ENCODE measurements at regions not wholly inside any gene's neighbourhood (a gene's known extent, or its start where the extent isn't known, plus 50 kb on each side); places are given as distances from the start of the nearest gene placed in this dataset.

DNA sequence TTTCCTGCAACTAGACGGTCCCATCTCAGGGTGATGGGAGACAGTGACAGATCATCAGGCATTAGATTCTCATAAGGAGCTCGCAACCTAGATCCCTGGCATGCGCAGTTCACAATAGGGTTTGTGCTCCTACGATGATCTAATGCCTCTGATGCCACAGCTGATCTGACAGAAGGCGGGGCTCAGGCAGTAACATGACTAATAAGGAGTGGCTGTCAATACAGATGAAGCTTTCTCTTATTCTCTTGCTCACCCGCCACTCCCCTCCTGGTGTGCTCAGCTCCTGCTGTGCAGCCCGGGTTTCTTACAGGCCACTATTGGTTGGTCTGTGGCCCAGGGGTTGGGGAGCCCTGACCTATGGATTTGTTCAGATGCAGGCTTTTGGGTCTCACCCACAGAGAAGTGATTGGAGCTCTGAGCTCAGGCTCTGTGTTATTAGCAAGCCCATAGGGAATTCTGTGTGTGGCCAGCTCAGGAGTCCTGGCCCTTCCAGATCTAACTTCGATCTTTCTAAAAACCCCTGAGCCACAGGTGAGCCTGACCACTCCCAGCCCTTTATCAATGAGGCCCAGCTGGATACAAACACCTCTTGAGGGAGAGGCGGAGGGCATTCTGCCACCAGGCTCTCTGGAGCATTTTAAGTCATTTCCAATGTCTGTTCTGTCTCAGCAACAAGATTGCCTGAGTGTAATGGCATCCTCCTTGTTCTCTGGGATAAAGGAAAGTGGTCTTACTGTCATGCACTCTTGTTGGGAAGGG lies 351.8 kb downstream of the BUD13 start:
- TF ChIP-seq, protein P1, sequence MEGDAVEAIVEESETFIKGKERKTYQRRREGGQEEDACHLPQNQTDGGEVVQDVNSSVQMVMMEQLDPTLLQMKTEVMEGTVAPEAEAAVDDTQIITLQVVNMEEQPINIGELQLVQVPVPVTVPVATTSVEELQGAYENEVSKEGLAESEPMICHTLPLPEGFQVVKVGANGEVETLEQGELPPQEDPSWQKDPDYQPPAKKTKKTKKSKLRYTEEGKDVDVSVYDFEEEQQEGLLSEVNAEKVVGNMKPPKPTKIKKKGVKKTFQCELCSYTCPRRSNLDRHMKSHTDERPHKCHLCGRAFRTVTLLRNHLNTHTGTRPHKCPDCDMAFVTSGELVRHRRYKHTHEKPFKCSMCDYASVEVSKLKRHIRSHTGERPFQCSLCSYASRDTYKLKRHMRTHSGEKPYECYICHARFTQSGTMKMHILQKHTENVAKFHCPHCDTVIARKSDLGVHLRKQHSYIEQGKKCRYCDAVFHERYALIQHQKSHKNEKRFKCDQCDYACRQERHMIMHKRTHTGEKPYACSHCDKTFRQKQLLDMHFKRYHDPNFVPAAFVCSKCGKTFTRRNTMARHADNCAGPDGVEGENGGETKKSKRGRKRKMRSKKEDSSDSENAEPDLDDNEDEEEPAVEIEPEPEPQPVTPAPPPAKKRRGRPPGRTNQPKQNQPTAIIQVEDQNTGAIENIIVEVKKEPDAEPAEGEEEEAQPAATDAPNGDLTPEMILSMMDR (IDR thresholded peaks at IDR 0.05), result no peak
- TF ChIP-seq POLR2A (IDR thresholded peaks at IDR 0.05), result no peak
